HG03460 (cell line): ENCODE measurements at regions not wholly inside any gene's neighbourhood (a gene's known extent, or its start where the extent isn't known, plus 50 kb on each side); places are given as distances from the start of the nearest gene placed in this dataset.

Experiments
- ATAC-seq: cut with Tn5 transposase; IDR thresholded peaks from one replicate; pipeline ENCODE4 v1.9.1; 2021; ENCODE audit not compliant: unreplicated experiment

DNA sequence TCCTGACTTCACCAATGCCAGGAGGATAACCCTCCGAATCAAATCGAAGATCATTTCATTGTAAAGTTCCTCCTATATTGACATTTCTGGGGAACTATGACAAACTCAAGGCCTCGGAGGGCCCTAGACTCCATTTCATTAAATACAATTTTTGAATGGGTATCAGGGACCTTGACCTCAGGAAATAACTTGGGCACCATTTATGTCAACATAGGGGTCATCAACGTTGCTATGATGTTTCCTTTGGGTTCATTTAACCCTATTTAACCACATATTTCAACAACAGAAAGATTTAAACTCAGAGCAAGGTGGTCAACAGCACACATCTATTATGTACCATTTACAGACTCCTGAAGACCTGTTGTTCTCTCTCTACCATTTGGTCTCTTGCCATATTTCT, 395.1 kb downstream of the TRIML1 start:
- no peak for ATAC-seq

- no peak for ATAC-seq
Observed at GRCh38 chr4:188534917-188535316, 395.7 kb downstream of the TRIML1 start.

GRCh38 chr4:188536826-188537225, 397.6 kb downstream of the TRIML1 start:
- ATAC-seq = no peak

- ATAC-seq = no peak
Observed at GRCh38 chr4:188550296-188550695, 411.1 kb downstream of the TRIML1 start.

- no peak for ATAC-seq
Observed at GRCh38 chr4:188551156-188551555, 411.9 kb downstream of the TRIML1 start.

DNA sequence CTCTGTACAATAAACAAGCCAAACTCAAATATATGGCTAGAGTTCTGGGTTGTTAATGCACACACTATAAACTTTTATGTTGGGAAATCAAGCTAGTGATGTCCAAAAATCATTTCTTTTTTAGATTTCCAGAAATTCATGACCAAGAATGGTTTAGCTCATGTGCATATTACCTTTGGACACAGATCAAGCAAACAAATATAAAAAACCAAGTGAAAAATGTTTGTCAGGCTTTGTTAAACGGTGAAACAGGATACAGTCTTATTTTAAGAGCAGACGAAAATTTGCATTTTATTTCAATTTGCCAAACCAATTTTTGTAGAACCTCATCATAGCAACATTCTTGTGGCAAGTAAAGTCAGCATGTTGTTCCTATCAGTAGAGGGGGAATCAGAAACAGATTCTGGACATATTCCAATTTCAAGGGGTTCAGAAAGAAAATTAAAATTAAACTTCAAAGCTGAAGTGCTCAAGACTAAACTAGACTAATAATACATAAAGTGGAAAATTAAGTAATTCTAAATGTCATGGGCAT, 413.6 kb downstream of the TRIML1 start:
- ATAC-seq = no peak

DNA sequence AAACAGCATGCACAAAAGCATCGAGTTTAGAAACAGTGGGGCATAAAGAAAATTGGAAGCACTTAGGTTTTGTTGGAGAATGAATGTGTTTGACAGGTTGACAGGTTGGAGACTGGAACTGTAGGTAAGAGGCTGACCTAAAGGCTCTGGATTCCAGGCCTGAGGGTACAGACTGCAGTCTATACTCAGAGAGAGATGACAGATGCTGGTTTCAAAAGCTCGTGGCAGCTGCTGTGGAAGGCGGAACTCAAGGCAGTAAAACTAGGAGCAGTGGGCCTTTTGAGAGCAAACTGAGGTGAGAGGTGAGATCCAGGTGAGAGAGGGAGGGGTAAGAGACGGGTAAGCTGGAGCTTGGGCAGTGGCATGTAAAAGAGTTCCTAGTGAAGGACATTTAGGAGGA, 415.2 kb downstream of the TRIML1 start:
- ATAC-seq = no peak

GRCh38 chr4:188573104-188573503, 433.9 kb downstream of the TRIML1 start:
- no peak for ATAC-seq

GRCh38 chr4:188578657-188579056, 439.4 kb downstream of the TRIML1 start:
- ATAC-seq = no peak

GRCh38 chr4:188596021-188596420, 456.8 kb downstream of the TRIML1 start:
- ATAC-seq = no peak

DNA sequence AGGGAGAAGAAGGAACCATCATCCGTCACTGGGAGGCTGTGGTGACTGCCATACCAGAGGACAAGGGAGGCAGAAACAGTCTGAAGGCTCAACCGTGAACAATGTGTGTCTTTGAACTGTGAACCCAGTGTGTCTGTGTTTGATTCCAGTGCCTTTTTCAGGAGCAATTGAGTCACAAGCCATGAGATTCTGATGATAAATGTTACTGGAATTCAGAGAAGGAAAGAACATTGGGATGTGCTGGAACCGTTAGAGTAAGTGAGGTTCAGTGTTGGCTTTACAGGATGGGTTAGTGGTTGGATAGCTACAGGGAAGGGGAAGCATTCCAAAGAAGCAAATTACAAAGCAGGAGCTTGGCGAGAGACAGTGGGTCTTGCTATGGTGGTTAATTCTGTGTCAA, 464.4 kb downstream of the TRIML1 start:
- no peak for ATAC-seq

- ATAC-seq = no peak
Observed at GRCh38 chr4:188606635-188607034, 467.4 kb downstream of the TRIML1 start.

DNA sequence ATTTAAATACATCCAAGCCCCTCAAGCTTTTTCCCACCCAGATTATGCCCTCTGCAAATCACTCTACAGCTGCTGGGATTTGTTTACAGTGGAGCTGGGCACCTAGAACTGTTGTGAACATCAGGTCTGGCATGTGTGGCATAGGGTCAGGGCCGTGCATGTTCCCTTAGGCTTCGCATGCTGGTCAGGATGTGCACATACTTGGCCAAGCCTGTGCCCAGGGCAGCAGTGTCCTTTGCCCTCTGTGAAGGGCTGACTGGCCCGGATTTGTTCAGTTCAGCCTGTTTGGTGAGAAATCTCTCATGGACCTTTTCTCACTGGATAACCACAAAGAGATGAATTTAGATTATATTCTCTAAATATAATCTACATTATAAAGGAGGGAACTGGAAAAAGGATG, 471.9 kb downstream of the TRIML1 start:
- ATAC-seq = no peak

DNA sequence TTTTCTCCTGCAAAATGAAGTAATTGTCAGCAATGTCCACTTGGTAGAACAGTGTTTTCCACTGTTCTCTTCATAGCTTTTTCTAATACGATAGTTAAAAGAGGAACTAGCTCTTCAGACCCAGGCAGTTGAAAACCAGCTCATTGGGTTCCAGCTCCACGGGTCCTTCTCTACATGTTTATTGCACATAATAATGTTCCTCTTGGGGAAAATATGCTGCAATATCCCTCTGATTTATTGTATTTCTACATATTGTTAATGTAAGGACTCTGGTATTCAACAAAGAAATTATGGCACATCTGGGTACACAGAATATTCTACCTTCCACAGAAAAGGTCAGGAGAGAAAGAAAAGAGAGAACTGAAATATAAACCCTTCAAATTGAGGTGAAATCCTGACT, 473.4 kb downstream of the TRIML1 start:
- ATAC-seq = no peak

GRCh38 chr4:188613976-188614375, 474.7 kb downstream of the TRIML1 start:
- no peak for ATAC-seq

DNA sequence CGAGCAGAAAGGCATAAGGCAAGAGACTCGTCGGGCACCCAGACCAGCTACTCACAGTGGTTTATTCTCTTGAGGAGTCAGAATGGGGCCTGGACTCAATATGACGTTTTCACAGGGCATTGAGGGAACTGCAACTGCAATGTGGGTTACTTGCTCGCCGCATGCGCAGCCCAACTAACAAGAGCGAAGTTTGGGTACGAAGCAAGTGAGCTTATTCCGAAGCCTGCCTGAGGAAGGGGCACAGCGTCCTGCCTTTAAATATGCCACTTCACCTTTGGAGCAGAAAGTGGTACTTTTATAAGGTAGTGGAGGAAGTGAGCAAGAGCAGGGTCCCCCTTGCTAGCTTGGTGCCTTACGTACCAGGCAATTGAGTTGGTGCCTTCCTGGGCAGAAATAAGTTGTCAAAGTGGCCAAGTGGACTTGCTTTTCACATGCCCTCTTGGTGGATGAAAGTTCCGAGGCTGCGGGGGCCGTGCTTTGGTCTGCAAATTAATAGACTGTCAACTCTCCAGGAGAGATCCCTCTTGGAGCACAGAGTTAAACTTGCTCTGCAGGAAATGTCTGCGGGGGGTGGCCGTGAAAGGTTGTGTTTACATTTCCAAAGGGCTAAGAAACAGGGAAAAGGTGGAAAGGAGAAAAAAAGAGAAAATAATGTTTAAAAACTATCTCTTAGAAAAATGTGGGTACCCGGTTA, 480.4 kb downstream of the TRIML1 start:
- no peak for ATAC-seq

DNA sequence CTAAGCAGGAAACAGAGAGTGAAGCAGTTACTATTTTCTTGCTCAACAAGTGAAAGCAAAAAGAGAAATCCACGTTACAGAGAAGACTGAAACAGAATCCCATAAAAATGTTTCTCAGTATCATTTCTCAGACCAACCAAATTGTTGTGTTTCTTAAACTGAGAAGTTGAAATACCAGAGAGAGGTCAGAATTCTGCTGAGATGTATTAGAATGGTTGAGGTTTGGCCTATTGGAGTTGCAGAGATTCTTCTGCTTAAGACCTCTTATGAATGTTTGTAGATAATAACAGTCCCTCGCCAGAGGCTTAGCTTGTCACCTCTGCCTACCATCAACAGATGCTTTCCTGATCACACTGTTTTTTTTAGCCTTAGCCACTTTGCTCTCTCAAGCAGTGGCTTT, 481.4 kb downstream of the TRIML1 start:
- ATAC-seq = no peak

GRCh38 chr4:188623314-188623854, 484.1 kb downstream of the TRIML1 start:
- no peak for ATAC-seq

DNA sequence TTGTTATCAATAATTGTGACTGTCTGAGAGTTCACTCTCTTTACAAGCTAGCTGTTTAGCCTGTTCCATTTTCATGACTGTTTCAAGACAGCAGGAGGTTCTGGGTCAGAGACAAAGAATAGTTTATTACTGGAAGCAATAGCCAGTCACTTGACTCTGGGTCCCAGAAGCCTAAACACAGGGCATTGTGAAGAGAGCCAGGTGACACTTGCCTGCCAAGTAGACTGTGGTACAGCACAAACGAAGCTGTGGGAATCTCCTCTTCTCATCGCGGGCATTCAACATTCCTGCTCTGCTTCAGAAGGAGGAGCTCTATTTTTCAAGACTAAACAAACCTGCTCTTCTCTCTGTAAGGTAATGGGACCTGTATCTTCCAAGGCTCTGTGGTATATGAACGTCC, 485.1 kb downstream of the TRIML1 start:
- no peak for ATAC-seq

GRCh38 chr4:188627892-188628291, 488.7 kb downstream of the TRIML1 start:
- no peak for ATAC-seq

- no peak for ATAC-seq
Observed at GRCh38 chr4:188639479-188640100, 500.3 kb downstream of the TRIML1 start.

GRCh38 chr4:188647820-188648370, 508.7 kb downstream of the TRIML1 start:
- no peak for ATAC-seq
